Posterior cingulate gyrus (tissue), 11 donors: ENCODE measurements at regions not wholly inside any gene's neighbourhood (a gene's known extent, or its start where the extent isn't known, plus 50 kb on each side); places are given as distances from the start of the nearest gene placed in this dataset.
A peak's percentile ranks its signal among the peaks of the same experiment; 100 is the strongest.
"Not testable (repeated sequence)": the region's sequence is repeated elsewhere in the genome, so short reads cannot be mapped to it uniquely, and the experiment has no call there.

ENCODE experiments used
- DNase-seq, 10 donors: peaks; one replicate each; pipeline versions ENCODE4 v3.0.0 to v3.0.0-alpha.2; 2020 to 2021; ENCODE audit warnings: mixed read lengths in 3 of 10
- intact Hi-C: fragments of 100-400 bp; cut with DNase I; formaldehyde crosslinking; loops from one replicate; pipeline ENCODE4 v1.15.1; 2023

DNA sequence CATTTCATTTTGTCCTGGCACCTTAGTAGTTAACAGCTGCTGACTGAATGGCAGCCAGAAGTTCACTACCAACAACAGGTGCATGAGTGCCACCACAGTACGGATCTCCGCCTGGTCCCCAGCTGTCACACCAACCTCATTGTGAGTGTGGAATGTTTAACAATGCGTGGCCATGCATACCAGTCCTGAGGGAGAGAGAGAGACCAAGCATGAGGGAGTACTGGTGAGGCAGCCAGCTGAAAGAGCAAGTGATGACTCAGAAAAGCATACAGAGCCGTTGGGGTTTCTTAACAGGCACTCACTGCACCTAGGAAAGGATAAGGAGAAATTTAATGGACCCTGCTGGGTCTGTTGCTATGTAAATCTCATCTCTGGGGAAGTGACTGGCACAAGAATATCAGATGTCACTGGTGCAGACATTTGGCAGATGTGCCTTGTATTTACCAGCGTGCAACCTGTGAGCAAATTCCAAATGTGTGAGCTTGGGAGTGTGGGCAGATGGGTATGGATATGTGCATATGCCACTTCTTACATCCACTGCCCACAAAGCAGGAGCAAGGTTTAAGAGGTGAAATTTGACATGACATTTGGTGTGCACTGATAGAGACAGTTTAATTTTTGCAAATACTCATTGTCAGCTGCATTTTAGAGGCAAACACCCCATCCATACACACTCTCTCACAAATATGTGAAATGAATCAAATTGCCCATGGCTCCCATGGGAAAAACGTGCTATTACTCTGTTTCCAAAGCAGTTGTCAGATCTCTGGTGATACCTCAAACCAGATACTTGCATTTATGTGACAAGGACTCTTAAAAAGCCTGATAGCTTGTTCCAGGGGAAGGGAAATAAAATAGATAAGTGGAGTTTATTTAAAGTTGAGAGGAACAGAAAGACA is 245.2 kb upstream of the ARPP21 start:
- DNase-seq: no peak
- intact Hi-C loops: no loop called here

DNA sequence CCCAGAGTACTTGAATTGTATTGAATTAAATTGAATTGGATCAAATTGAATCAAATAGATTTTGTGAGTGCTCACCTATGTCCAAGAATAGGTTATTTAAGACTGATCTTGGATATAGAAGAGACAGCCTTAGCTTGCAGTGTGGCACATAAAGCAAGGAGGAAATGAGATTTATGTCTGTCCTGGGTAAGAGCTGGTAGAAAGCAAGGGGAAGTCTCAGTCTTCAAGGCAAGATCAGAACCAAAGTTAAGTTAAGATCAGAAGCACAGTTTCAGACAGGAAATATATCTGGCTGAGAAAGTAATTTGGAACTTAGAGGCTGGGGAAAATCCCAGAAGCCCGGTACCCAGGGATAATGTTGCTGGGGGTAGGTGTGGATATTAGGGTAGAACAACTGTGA is 244.4 kb upstream of the ARPP21 start:
- intact Hi-C loops: no loop called here
- DNase-seq: no peak

DNA sequence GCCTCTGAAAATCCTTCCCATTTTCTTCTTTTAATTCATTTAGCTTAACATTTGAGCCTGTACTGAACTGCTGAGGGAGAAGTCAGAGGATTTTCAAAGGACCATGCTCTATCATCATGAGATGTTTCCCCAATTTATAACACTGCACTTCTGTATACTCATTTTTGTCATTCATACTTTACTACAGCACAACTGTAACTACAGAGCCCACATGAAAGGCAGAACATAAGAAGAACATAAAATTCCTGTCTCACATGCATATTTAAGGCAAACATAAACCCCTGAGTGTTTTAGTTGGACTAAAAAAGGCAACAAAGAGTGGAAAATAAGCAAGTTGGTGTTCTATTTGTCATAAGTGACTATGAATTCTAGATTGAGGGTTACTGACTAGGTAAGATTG is 237.7 kb upstream of the ARPP21 start:
- intact Hi-C loops: no loop called here
- DNase-seq: no peak

DNA sequence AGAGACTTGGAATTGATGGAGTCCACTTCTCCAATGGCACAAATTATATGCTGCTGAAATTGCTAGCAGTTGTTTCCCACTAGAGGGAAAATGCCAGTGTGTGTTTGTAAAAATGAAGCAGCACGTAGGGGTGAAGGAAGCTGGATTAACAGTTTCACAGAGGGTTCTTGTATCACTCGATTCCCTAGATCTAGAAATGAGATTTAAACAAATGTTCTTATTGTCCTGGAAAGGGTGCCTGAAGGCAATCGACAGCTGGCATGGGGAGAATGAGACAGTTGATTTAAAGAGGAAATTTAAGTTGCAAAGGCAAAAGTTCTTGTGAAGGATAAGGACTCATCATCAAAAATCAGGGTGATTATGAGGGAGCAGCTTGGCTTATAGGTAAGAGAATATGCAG is 234.8 kb upstream of the ARPP21 start:
- DNase-seq: no peak
- intact Hi-C loops: no loop called here

DNA sequence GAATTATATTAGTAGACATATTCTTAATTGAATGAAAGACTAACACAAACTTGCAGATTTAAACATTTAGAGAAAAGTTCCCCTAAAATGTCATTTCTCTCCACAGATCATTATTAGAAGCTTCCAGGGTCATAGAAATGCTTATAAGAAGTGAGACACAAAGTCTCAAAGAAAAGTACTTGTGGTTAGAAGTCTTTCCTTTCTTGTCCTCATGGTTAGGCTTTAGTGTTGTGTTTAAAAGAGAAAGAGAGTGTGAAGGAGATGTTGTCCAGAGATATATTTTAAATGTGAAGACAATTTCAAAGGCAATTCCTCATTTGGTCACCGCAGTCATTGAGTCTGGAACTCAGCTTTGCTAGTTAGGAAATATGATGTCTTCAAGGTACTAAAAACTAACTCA is 230.4 kb upstream of the ARPP21 start:
- DNase-seq: no peak
- intact Hi-C loops: no loop called here

DNA sequence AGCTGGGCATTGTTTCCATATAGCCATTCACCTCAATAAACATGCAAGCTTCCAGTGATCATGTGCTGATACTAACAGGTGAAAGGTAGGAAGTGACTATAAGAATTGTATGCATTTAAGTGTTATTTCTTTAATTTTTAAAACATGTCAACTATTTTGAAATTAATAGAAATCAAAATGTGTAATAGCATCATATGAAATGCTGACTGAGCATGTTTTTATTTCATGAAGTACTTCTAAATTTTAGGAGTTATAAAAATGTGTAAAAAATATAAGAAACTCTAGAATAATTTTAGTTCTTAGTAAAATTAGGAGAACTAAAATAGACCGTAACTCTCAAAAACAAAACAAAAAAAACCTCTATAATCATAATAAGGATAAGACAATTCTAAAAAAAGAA is 229.3 kb upstream of the ARPP21 start:
- DNase-seq: no peak
- intact Hi-C loops: no loop called here

DNA sequence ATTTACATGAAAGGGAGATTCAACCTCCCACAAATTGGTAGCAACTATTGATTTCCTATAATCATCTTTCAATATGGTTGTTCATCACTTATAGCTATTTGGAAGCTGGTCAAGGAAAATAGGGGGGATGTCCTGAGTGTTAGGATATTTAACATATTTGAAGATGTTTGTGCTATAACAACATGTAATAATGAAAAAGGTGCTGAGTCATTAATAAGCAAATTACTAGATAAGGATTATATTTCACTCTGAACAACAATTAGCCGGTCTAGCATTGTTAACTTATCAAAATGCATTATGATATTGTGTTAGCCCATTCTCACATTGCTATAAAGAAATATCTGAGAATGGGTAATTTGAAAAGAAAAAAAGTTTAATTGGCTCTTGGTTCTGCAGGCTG is 225.8 kb upstream of the ARPP21 start:
- DNase-seq: no peak
- intact Hi-C loops: no loop called here

DNA sequence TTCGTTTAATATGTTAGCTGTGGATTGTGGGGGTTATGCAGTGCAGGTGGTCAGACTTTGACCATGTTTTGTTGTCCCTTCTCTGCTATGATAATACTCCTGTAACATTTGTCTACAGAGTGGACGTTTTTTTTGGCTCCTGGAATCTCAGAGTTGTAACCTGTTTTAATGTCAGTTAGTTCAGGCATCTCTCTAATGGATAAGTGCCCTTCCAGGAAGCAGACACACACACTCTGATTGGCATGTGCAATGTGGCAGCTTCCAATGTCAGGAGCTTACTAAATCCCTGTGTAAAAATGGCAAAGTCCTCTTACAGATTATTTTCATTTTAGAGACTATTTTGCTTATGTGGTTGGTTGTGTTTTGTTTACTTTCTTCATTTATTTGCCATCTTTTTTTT is 222.2 kb upstream of the ARPP21 start:
- DNase-seq: no peak
- intact Hi-C loops: no loop called here

DNA sequence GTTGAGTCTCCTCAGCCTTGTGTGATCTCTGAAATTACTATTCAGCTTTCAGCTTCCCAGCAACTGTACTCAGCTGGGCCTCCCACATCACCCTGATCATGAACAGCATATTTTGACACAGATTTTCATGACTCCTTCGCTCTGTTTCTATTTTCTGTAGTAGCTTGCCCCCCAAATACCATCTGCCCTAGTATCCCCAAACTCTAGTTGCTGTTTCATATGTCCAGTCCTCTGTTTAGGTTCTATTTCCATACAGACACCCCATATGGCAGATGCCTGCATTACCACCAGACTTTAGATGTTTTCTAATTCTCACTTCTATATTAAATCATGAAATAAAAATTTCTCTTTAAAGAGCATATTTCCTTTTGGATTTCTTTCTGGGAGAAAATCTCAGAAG is 217.2 kb upstream of the ARPP21 start:
- intact Hi-C loops: no loop called here
- no peak for DNase-seq

DNA sequence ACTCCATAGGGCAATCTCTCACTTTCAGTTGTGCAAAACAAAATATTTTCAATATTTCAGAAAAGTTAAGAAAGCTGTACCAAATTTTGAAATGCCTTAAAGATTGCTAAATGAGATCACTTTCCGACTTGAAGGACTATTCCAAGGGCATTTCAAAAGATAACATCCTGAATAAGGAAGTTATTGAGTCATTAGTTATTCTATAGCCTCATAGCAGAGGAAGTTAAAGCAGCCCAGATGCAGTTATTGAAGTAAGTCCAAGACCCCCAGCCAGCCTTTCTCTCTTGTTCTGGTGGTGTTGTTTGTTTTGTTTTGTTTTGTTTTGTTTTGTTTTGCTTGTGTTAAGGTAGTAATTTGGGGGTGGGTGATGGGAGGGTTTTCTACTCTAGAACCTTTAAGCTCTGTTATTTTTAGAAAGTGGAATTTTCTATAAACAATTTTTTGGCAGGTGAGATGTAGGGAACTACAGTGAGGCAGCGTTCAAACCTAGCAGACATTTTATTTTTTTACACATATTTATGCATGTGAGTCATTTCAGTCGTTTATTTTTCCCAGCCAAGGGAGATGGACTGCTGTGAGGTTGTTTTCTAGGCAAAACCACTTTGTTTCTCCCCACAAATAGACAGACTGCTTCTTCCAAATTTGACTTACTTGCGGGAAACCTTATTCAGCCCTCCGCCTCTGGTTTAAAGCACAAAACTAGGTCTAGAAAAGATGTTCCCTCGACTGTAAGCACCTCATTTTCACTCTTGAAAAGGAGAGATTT is 216.3 kb upstream of the ARPP21 start:
- intact Hi-C loops: no loop called here

DNA sequence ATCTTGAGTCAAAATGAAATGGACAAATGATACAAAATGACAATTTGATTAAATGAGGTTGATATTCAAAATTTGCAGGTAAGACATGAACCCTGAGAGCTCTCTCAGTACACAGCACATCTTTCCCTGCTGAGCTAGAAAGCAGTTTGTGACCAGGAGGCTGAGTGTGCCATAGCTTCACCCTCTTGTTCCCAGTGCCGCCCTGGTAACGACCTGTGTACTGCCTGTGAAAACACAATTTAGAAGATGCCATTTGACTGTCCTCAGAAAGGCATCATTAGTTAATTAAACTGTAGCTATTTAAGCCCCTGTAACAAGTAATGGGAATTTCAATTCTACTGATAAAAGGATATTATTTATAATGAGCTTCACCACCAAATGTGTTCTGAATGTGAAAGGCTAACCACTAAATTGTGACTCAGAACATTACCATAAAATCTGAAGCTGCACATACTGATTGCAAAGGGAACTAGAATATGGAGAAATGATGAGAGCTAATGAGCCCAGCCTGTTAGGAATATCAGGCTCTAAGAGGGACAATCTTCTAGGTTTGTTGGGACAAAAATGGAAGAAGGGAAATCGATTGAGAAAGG is 212.9 kb upstream of the ARPP21 start:
- intact Hi-C loops: no loop called here
- no peak for DNase-seq

More for the DNA sequence above, 216.3 kb upstream of the ARPP21 start:
- no peak for DNase-seq

DNA sequence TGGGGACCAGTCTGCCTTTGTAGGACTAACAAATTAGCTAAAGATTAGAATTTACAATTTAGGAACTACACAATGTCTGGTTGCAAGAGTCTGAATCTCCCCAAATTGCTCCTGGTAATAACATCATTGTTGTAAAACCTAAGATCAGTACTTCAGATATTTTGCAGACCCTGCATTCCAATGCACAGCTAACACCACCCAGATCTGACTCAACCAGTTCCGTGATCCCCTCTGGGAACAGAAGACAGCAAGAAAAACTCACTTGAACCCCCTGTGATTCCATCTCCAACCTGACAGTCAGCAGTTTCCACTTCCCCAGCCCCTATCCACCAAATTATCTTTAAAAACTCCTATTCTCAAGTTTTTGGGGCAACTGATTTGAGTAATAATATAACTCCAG is 201.9 kb upstream of the ARPP21 start:
- DNase-seq: no peak
- intact Hi-C loops: no loop called here

DNA sequence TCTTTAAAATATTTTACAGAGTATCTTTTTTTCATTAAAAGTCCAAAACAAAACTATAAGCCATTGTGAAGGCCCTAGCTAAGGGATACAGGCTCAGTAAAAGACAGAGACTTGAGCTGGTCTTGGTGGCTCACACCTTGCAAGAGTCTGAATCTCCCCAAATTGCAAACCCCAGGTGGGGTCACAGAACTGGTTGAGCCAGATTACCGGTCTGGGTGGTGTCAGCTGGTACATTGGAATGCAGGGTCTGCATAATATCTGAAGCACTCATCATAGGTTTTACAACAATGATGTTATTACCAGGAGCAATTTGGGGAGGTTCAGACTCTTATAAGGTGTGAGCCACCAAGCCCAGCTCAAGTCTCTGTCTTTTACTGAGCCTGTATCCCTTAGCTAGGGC is 201.2 kb upstream of the ARPP21 start:
- peak in 1 of 10 donors; percentile 54 for DNase-seq
- intact Hi-C loops: no loop called here

DNA sequence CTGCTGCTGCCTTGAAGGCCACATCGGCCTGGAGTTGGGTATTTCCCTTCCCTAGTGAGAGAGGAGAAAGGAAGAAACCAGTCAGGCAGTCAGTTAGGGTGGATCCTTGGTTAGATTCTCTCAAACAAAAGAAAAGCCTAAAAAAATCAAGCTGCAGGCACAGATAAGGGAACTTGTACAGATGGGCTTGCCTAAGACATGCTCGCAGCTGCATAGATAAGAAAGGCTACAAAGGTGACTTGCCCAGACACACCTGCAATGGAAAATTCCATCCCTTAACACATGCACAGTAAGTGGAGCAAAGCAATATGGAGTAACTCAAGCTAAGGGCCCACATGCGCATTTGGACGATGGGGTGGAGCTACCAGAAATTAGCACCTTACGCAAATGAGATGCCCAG is 199.7 kb upstream of the ARPP21 start:
- DNase-seq: no peak
- intact Hi-C loops: no loop called here

DNA sequence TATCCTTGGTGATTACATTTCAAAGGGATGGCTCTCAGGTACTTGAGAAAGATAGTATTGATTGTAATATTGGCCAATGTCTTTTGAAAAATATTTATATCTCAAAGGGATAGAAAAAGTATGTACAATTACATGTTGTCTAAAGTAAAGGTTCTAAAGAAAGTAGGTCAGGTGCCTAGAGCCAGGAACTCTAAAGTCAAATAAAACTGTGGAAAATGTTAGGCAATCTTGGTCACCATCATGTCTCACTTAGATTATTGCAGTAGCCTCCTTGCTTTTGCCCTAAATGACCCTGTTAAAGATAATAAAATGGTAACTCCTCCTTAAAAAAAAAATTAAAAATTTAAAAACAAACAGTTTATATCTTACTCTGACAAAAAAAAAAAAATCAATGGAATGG is 198.5 kb upstream of the ARPP21 start:
- no peak for DNase-seq
- intact Hi-C loops: no loop called here

DNA sequence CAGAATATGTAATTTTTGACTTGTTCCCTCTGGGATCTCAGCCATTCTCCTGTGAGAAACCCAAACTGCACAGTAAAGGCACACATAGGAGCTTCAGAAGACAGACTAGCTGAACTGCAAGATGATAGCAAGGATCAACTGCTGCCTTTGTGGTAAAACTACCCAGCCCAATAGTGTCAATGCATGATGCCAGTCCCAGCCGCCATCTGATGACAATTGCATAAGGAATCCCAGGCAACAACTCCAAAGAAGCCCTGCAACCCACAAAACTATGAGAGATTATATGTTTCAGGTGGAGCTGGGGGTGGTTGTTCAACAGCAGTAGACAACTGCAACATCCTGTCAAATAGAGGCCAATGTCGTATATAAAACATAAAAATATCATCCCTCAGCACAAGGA is 192.4 kb upstream of the ARPP21 start:
- intact Hi-C loops: no loop called here
- DNase-seq: no peak

DNA sequence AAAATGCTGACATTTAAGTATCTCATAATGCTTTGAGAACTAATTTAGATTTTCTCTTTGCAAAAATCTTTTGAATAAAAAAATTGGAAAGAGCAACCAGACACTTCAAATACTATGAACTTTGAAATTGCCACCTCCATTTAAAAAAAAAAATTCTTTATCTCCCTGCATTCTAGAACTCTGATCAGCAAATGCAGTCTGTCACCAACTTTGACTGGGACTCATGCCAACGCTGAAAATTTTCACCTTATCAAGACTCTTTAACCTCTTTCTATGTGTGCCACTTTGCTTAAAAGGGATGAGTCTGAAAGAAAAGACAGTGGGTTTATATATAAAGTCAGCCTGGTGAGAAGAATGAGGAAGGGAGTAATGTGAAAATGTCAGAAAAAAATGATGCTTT is 191.2 kb upstream of the ARPP21 start:
- DNase-seq: no peak
- intact Hi-C loops: no loop called here

DNA sequence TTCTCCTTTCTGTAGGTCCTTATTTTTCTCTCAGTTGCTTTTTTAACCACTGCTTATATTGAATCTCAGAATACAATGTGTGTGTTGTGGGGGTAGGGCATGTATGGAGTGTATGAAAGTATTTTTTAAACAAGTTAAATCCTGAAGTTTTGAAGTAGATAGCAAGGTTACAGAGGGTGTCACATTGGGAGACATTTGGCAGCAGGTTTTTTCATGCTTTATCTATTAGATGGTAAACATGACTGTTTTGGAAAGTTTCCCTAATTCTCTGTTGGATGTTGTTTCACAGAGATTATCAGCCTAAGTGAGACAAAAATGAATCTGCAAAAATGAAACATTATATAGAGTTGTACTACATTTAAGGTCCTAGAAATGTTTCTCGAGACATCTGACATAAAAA is 190.6 kb upstream of the ARPP21 start:
- no peak for DNase-seq
- intact Hi-C loops: no loop called here

DNA sequence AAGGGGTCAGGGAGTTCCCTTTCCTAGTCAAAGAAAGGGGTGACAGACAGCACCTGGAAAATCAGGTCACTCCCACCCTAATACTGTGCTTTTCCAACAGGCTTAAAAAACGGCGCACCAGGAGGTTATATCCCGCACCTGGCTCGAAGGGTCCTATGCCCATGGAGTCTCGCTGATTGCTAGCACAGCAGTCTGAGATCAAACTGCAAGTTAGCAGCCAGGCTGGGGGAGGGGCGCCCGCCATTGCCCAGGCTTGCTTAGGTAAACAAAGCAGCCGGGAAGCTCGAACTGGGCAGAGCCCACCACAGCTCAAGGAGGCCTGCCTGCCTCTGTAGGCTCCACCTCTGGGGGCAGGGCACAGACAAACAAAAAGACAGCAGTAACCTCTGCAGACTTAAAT is 184.5 kb upstream of the ARPP21 start:
- peak in 2 of 10 donors; percentile 70 to 74 for DNase-seq
- intact Hi-C loops: not testable (repeated sequence)

DNA sequence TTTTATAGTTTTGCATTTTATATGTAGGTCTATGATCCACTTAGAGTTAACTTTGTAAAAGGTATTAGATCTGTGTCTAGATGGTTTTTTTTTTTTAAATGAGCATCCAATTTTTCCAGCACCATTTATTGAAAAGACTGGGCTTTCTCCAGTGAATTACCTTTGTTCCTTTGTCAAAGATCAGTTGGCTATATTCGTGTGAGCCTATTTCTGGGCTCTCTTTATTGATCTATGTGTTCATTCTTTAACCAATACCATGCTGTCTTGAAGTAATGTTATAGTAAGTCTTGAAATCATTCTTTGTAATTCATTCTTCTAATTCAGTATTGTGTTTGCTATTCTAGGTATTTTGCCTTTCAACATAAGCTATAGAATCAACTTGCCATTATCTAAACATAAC is 165.4 kb upstream of the ARPP21 start:
- intact Hi-C loops: no loop called here
- DNase-seq: no peak

DNA sequence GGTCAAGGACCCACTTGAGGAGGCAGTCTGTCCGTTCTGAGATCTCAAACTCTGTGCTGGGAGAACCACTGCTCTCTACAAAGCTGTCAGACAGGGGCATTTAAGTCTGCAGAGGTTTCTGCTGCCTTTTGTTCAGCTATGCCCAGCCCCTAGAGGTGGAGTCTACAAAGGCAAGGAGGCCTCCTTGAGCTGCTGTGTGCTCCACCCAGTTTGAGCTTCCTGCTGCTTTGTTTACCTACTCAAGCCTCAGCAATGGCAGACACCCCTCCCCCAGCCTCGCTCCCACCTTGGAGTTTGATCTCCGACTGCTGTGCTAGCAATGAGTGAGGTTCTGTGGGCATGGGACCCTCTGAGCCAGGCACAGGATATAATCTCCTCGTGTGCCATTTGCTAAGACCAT is 156.8 kb upstream of the ARPP21 start:
- intact Hi-C loops: not testable (repeated sequence)
- DNase-seq: peak in 1 of 10 donors; percentile 44

DNA sequence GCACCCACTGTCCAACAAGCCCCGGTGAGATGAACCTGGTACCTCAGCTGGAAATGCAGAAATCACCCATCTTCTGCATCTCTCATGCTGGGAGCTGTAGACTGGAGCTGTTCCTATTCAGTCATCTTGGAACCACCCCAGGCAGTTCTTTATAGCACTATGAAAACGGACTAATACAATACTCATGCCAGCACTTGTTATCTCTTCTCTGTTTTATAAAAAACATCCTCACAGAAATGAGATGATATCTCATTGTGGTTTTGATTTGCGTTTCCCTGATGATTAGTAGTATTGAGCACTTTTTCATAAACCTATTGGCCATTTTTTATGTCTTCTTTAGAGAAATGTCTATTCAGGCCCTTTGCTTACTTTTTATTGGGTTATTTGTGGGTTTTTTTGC is 156.2 kb upstream of the ARPP21 start:
- intact Hi-C loops: no loop called here
- DNase-seq: no peak
